NAMALWA (cell line): ENCODE measurements at regions not wholly inside any gene's neighbourhood (a gene's known extent, or its start where the extent isn't known, plus 50 kb on each side); places are given as distances from the start of the nearest gene placed in this dataset.

Experiments
- DNase-seq: peaks from one replicate; pipeline ENCODE4 v3.0.0-alpha.2; 2015; ENCODE audit warnings: low spot score

DNA sequence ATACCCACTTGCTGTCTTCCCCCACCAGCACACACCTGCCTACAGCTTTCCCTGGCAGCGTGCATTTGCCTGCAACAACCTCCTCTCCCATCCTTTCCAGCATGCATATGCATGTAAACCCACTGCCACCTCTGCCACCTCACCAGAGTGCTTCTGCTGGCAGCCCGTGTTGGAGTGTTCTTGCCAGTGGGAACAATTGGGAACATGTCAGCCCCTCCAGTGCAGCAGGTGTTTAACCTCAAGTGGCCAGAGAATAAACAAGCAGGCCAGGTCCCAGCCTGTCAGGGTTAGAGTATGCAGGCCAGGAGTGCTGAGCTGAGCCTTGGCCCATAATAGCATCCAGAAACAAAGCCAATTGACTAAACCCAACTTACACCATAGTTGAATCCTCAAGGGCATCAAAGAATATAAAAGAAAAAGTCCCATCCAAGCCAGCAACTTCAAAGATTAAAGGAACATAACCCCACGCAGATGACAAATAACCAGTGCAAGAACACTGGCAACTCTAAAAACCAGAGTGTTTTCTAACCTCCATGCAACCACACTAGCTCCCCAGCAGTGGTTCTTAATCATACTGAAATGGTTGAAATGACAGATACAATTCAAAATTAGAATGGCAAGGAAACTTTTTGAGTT is 1212.1 kb upstream of the CITED2 start:
- DNase-seq = no peak

GRCh38 chr6:140581601-140582000 is 1207.2 kb upstream of the CITED2 start:
- no peak for DNase-seq

- DNase-seq = no peak
These were observed 1205.5 kb upstream of the CITED2 start for GRCh38 chr6:140579918-140580317.

GRCh38 chr6:140576004-140576555 is 1201.6 kb upstream of the CITED2 start:
- DNase-seq = no peak

DNA sequence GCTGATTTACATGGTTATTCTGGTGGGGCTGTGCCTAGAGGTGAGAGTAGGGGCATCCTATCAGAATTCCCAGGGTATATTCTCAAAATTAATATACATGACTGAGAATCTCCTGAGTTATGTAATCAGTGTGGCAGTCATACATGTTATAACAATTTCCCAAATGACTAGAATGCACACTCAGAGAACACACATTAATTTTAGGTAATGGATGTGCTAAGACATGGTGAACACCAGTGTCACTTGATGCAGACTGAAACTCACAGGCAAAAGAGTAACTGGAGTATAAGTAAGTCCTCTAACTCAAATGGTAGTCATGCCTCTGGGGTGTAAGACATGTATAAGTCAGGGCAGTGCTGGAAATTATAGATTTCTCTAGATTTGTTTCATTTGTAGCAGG is 1198.4 kb upstream of the CITED2 start:
- no peak for DNase-seq

GRCh38 chr6:140572129-140572528 is 1197.7 kb upstream of the CITED2 start:
- no peak for DNase-seq

DNA sequence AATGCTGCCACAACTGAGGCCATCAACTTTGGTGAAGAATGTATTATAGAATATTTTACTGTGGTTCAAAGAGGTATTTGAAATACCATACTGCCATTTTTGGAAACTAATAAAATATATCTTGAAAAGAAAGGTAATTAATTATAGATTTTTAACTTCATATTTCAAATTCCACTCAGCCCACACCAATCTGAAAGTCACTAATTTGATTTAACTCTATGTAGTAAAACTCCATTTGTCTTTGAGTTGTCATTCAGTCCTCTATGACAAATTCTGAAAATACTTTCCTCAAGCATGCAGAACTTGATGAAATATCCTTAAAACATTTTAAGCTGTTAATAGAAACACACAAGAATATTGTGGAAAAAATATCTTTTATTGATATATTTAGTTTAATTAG is 1196.7 kb upstream of the CITED2 start:
- no peak for DNase-seq

DNA sequence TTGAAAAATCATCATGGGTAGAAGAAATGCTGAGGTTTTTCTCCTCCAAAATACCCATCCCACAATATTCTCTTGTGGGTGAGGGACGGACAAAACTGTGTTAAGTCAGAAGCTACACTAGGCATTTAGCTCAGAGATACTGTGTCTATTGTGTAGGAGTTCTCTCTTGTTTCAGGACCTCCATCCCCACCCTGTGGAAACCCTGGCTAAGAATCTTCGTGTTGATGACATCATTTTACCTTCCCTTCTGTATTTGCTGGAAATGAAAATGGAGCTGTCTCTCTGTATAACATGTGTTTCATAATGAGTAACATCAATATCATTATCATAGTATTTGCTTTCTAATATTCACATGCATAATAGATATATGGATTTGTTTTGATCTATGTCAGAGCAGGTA is 1193.0 kb upstream of the CITED2 start:
- no peak for DNase-seq

DNA sequence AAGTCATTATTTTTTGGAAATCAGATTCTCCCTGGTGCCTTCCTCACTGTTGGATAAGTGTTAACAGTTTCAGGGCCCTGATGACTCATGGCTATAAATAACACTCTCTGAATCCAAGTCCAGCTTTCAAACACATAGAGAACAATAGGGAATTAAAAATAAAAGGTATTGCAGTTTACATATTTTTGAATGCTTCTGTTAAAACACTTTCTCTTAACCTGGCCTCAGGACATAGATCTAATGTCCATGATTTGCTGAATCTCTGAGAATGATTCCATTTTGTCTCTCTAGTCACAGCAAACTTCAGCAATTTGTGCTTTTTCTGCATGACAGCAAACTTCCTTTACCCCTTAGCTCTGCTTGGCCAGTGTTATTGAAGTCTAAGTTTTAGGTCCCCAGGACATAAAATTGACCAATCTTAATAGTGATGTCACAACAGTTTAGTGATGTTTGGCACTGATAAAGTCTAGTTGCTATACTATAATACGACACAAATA is 1192.4 kb upstream of the CITED2 start:
- no peak for DNase-seq

- no peak for DNase-seq
These were observed 1189.3 kb upstream of the CITED2 start for GRCh38 chr6:140563728-140564127.

DNA sequence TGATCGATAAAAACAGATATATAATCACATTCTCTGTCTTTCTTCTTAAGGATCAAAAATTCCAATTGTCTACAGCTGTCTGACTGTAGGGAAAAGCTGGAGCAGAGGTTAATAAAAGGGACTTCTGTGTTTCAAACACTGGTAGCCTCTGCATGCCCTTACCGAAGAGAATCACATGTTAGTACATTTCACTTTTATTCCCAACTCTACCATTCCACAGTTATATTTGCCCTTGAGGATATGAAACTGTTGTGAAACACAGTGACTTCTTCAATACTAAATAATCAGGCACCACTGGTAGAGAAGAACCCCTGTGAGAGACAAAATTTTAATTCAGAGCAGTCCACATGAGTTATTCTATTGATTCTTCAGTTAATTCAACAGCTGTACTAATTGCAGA is 1187.3 kb upstream of the CITED2 start:
- DNase-seq = no peak

DNA sequence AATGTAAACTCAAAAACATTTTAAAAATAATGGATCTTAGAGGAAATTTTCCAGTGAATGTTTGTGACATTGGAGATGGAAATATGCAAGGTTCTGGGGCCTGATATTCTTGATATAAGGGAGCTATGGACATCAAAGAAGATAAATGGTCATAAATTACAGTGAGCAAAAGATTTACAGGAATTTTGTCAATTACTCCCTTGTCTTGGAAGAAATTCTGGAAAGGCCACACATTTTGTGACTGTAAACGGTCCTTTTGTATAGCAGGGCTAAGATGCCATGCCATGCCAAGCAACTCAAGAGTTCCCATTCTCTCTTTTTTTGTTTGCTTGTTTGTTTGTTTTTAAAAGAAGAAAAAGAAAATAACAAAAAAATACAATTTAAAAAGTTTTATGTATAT is 1186.2 kb upstream of the CITED2 start:
- DNase-seq = no peak

- no peak for DNase-seq
These were observed 1185.0 kb upstream of the CITED2 start for GRCh38 chr6:140559458-140559857.

- DNase-seq = no peak
These were observed 1180.0 kb upstream of the CITED2 start for GRCh38 chr6:140554421-140554820.

- DNase-seq = no peak
These were observed 1173.9 kb upstream of the CITED2 start for GRCh38 chr6:140548366-140548765.

GRCh38 chr6:140546640-140547039 is 1172.2 kb upstream of the CITED2 start:
- DNase-seq = no peak

DNA sequence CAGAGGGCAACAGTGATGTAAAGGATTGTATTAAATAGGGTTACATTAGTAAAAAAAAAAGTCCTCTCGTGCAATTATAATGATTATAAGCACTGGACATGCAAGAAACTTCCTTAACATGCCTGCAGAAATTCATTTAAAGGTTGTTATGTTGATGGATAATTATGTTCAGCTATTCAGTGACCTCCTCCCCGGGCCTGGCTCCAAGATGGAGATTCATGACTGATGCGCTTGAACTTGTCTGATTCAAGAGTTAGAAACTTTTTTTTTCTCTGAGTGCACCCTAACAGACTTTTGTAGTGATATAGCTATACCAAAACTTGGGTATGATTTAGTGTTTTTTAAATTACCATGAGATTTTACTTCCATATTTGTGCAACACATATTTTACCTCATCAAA is 1170.0 kb upstream of the CITED2 start:
- DNase-seq = no peak

GRCh38 chr6:140542863-140543262 is 1168.4 kb upstream of the CITED2 start:
- no peak for DNase-seq

GRCh38 chr6:140541288-140541687 is 1166.8 kb upstream of the CITED2 start:
- DNase-seq = no peak

- no peak for DNase-seq
These were observed 1166.3 kb upstream of the CITED2 start for GRCh38 chr6:140540743-140541142.

DNA sequence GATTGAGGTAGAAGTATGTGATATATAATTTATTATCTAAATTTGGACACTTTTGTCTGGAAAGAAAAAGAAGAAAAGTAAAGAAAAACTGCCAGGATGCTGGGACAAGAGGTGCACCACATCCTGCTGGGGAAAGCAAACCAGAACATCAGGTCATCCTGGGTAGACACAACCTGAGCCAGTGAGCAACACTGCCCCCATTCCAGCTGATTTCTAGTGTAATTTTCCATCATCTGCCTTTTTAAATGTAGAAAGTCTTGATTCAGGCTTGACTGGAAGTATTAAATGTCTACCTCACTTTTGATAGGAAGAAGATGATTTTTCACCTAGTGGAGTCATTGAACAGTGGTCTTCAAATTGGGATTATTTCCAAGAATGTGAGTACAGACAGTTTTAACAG is 1164.5 kb upstream of the CITED2 start:
- DNase-seq = no peak

- DNase-seq = no peak
These were observed 1163.6 kb upstream of the CITED2 start for GRCh38 chr6:140537834-140538705.

GRCh38 chr6:140537211-140537610 is 1162.8 kb upstream of the CITED2 start:
- no peak for DNase-seq
